Brain microvascular endothelial cell (primary cell): ENCODE measurements at regions not wholly inside any gene's neighbourhood (a gene's known extent, or its start where the extent isn't known, plus 50 kb on each side); places are given as distances from the start of the nearest gene placed in this dataset.
A peak's percentile ranks its signal among the peaks of the same experiment; 100 is the strongest.

ENCODE experiments used
- DNase-seq: peaks from one replicate; pipeline ENCODE4 v3.0.0-alpha.2; 2020
- H3K27ac ChIP-seq: fragments of 250-450 bp; sonication (Bioruptor Pico); 2 replicates; pipeline ENCODE4 v1.5.1; 2020; ENCODE audit warnings: mild to moderate bottlenecking, moderate library complexity
- H3K27me3 ChIP-seq: fragments of 250-450 bp; sonication (Bioruptor Pico); replicated peaks from 2 replicates; pipeline ENCODE4 v1.5.1; 2020; ENCODE audit warnings: mild to moderate bottlenecking
- H3K36me3 ChIP-seq: fragments of 250-450 bp; sonication (Bioruptor Pico); replicated peaks from 2 replicates; pipeline ENCODE4 v1.5.1; 2020; ENCODE audit warnings: mild to moderate bottlenecking
- H3K4me3 ChIP-seq: 2 replicates; pipeline ENCODE4 v1.5.1; 2011; ENCODE audit warnings: low read depth, mild to moderate bottlenecking, control low read depth, low read length, moderate library complexity
- in situ Hi-C: cut with HindIII; loops from 2 replicates; pipeline ENCODE4 v1.10.0; 2017; ENCODE audit warnings: low sequenced_read_pairs, low pct_ligation_motif_present
- TF ChIP-seq, protein P1 (sequence below): IDR thresholded peaks from 2 replicates; pipeline ENCODE4 v1.5.1; 2011; ENCODE audit warnings: low read depth, mild to moderate bottlenecking, moderate library complexity, low read length, control low read depth, inconsistent platforms; ENCODE audit errors: missing control alignments

DNA sequence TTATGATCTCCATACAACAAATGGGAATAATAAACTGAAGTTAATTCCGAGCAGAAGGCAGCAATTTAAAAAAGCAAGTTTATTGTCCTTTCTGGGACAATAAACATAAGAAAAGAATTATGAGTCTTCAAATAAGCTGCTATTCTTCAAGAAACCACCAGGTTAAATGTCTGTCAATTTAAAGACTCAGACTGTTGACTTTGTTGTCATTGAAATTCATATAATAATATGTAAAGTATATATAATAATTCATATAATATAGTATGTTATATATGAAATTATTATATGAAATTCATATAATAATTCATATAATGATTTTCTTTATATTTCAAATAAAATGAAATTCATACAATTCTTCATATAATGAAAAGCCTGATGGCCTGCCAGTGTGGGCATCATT, 497.5 kb upstream of the RGMB start:
- no peaks in the 10 kb centered on the region for H3K27me3 ChIP-seq
- DNase-seq = no peak
- no peaks in the 10 kb centered on the region for H3K36me3 ChIP-seq
- no peak overlapping the region for H3K4me3 ChIP-seq
- no peak overlapping the region for H3K27ac ChIP-seq
- in situ Hi-C loops = no loop called here
- TF ChIP-seq, protein P1, sequence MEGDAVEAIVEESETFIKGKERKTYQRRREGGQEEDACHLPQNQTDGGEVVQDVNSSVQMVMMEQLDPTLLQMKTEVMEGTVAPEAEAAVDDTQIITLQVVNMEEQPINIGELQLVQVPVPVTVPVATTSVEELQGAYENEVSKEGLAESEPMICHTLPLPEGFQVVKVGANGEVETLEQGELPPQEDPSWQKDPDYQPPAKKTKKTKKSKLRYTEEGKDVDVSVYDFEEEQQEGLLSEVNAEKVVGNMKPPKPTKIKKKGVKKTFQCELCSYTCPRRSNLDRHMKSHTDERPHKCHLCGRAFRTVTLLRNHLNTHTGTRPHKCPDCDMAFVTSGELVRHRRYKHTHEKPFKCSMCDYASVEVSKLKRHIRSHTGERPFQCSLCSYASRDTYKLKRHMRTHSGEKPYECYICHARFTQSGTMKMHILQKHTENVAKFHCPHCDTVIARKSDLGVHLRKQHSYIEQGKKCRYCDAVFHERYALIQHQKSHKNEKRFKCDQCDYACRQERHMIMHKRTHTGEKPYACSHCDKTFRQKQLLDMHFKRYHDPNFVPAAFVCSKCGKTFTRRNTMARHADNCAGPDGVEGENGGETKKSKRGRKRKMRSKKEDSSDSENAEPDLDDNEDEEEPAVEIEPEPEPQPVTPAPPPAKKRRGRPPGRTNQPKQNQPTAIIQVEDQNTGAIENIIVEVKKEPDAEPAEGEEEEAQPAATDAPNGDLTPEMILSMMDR = no peak

DNA sequence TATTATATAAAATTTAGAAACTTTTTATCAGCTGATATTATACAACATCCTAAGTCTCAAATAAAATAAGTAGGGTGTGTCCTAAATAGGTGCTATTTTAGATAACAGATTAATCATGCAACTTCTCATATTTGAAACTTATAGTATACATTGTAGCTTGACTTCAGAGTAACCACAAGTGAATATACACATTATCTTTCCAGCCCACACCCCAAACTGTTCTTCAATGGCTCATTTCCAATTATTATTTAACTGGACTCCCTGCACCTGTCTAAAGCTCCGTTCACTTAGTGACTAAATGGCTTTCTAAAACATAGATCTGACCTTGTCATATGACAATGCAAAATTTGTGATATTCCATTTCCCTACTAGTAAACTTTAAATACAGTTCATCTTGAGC, 490.9 kb upstream of the RGMB start:
- TF ChIP-seq, protein P1 = no peak
- in situ Hi-C loops = no loop called here
- no peak overlapping the region for H3K4me3 ChIP-seq
- H3K27me3 ChIP-seq = no peaks in the 10 kb centered on the region
- H3K27ac ChIP-seq = no peak overlapping the region
- no peak for DNase-seq
- H3K36me3 ChIP-seq = no peaks in the 10 kb centered on the region

DNA sequence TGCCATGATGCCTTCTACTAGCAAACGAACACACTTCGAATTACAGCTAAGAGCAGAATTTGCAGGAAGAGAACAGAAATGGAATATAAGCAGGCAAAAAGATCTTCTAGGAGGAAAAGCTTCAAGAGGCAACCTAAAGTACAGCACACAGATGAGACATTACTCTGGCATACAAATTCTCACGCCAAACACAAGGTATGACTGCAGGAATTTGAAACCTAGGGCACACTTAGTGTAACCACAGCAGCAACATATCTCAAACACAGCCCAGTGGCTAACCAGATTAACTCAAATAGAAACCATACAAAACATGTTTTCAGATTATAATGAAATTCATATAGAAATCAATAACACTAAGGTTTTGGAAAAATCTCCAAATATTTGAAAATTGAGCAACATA, 481.0 kb upstream of the RGMB start:
- TF ChIP-seq, protein P1 = no peak
- DNase-seq = no peak
- no peaks in the 10 kb centered on the region for H3K27me3 ChIP-seq
- no peak overlapping the region for H3K4me3 ChIP-seq
- no peak overlapping the region for H3K27ac ChIP-seq
- in situ Hi-C loops = no loop called here
- no peaks in the 10 kb centered on the region for H3K36me3 ChIP-seq

DNA sequence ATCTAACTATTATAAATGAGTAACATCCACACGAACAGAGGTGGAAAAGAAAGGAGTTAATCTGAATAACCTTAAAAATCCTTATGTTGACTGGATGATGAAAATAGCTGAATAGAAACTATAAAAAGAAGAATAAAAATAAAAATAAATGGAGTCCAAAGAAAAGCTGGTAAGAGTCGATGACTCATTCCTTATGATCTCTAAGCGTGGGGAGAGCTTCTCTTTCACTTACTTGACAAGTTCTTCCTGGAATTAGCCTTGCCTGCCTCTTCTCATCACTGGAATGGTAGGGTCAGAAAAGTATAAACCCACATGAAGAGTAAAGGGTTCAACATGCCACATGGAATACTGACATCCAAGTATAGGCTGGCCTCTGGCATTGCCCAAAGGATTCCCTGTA, 477.0 kb upstream of the RGMB start:
- H3K27ac ChIP-seq = no peak overlapping the region
- in situ Hi-C loops = no loop called here
- H3K36me3 ChIP-seq = no peaks in the 10 kb centered on the region
- no peaks in the 10 kb centered on the region for H3K27me3 ChIP-seq
- H3K4me3 ChIP-seq = no peak overlapping the region
- peak; percentile 42 for DNase-seq
- TF ChIP-seq, protein P1 = no peak

DNA sequence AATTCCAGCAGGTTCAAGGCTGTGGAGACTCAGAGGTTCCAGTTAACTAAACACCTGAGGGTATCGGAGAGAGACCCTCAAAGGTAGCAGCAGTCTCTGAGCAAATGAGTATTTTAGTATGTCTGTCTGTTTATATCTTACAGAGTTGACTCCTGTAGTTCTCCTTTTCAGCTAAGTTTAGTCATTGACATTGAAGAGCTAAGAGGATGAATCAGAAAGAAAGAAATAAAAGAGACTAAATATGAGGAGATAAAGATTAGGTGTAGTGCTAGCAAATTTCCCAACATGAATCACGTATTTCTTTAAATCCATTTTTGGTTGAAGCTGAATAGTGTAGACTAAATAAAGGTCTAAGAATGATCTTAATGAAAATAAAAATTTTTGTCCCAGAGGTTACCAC, 474.0 kb upstream of the RGMB start:
- DNase-seq = no peak
- in situ Hi-C loops = no loop called here
- H3K4me3 ChIP-seq = no peak overlapping the region
- TF ChIP-seq, protein P1 = no peak
- no peak overlapping the region for H3K27ac ChIP-seq
- no peaks in the 10 kb centered on the region for H3K36me3 ChIP-seq
- H3K27me3 ChIP-seq = no peaks in the 10 kb centered on the region

DNA sequence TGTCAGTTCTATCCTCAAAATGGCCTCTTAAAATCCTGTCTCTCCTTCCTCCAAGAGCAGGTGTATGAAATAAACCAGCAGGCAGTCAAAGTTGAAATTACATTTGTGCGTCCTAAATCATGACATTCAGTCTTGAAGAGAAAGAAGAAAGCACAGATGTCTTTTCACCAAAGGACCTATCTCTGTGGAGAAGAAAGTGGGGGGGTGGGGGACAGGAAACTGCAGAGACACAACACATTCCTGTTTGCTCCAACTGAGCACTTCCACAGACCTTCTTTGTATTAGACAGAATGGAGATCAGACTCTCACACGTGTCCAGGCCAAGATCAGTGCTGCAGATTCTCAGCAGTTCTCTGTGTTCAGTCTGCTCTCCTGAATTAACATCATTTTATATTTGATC, 471.9 kb upstream of the RGMB start:
- Histone ChIP-seq H3K27ac (no peak overlapping the region), H3K4me3 (no peak overlapping the region), H3K36me3 (no peaks in the 10 kb centered on the region), H3K27me3 (no peaks in the 10 kb centered on the region)
- TF ChIP-seq, protein P1 = no peak
- in situ Hi-C loops = no loop called here
- DNase-seq = no peak
